Adrenal gland (tissue), 9 donors: ENCODE measurements at regions not wholly inside any gene's neighbourhood (a gene's known extent, or its start where the extent isn't known, plus 50 kb on each side); places are given as distances from the start of the nearest gene placed in this dataset.
"Not testable (repeated sequence)": the region's sequence is repeated elsewhere in the genome, so short reads cannot be mapped to it uniquely, and the experiment has no call there.

Source experiments
- DNase-seq, 7 donors: peaks; one replicate each; pipeline ENCODE4 v3.0.0-alpha.2; 2019 to 2020
- H3K27ac ChIP-seq, 5 donors: fragments of 200-600 bp; sonication (generic) in 4 of 5; 1 replicate in 3 of 5; 2 replicates in 2 of 5; pipeline versions ENCODE4 v1.5.1 to v1.8.0; 2016 to 2020; ENCODE audit warnings: mild to moderate bottlenecking in 1 of 5
- H3K27me3 ChIP-seq: fragments of 200-600 bp; 2 replicates; pipeline ENCODE4 v1.8.0; 2021
- H3K36me3 ChIP-seq, 2 donors: fragments of 200-600 bp; replicated peaks in 1 of 2; 1 replicate in 1 of 2; 2 replicates in 1 of 2; pipeline versions ENCODE4 v1.5.1 to v1.8.0; 2018 to 2022
- H3K4me1 ChIP-seq, 2 donors: fragments of 200-600 bp; replicated peaks in 1 of 2; 1 replicate in 1 of 2; 2 replicates in 1 of 2; pipeline versions ENCODE4 v1.5.1 to v1.8.0; 2018 to 2021
- H3K4me3 ChIP-seq, 4 donors: fragments of 200-600 bp; sonication (generic) in 3 of 4; one replicate each; pipeline ENCODE4 v1.5.1; 2016 to 2018
- H3K9me3 ChIP-seq, 3 donors: fragments of 200-600 bp; sonication (generic) in 1 of 3; replicated peaks in 1 of 3; 1 replicate in 2 of 3; 2 replicates in 1 of 3; pipeline versions ENCODE4 v1.5.1 to v1.8.0; 2016 to 2021
- CTCF ChIP-seq, 6 experiments: fragments of 450-650 bp in 4 of 6; fragments of 200-600 bp in 2 of 6; sonication (generic) in 1 of 6; IDR thresholded peaks; 1 replicate in 5 of 6; 2 replicates in 1 of 6; pipeline versions ENCODE4 v1.5.1 to v1.8.0; 2016 to 2021; ENCODE audit warnings: antibody characterized with exemption in 6 of 6, mild to moderate bottlenecking in 2 of 6, moderate library complexity in 1 of 6
- POLR2A ChIP-seq, 2 donors: fragments of 450-650 bp; IDR thresholded peaks; one replicate each; pipeline ENCODE4 v1.6.1; 2017; ENCODE audit warnings: antibody characterized with exemption in 2 of 2, mild to moderate bottlenecking in 2 of 2, moderate library complexity in 1 of 2
- WGBS, 4 donors: extraction: QIAGEN DNeasy Blood & Tissue Kit in 2 of 4; methylation state at CpG; one replicate each; pipeline versions ENCODE4 v1.1.5 to v1.1.7; 2013 to 2017; 5-methylcytosine and 5-hydroxymethylcytosine counted together
- intact Hi-C, 2 donors: fragments of 100-400 bp; cut with DNase I; formaldehyde crosslinking; loops; one replicate each; pipeline versions ENCODE4 v1.14.1 to v1.15.0; 2022 to 2023
- donor health status: healthy with polysubstance abuse.
- donor health status: Bipolar disorder and iron deficiency.
- donor health status: DM: yes; HTN: yes; CAD: no.
- donor health status: DM: no; HTN: no; CAD: no.
- donor health status: DM: no; HTN: no; CAD: no.

- TF ChIP-seq POLR2A (IDR thresholded peaks at IDR 0.05): no peak
- no peak for TF ChIP-seq CTCF (IDR thresholded peaks at IDR 0.05)
- H3K27ac ChIP-seq: no peak overlapping the region
- no peaks in the 10 kb centered on the region for H3K4me1 ChIP-seq
- H3K36me3 ChIP-seq: no peaks in the 10 kb centered on the region
- no peak for DNase-seq
- WGBS, 4 donors: 78 to 83% (median 80%) methylated on average over 10 of the region's 10 CpGs
- intact Hi-C loops: no loop called here
- no peaks in the 10 kb centered on the region for H3K9me3 ChIP-seq
- H3K27me3 ChIP-seq: no peaks in the 10 kb centered on the region
- no peak overlapping the region for H3K4me3 ChIP-seq
Observed at GRCh38 chr2:15823459-15824396, 116.6 kb upstream of the MYCN start.

GRCh38 chr2:15824467-15824866, 115.9 kb upstream of the MYCN start:
- intact Hi-C loops: not testable (repeated sequence)

GRCh38 chr2:15825276-15825980, 114.9 kb upstream of the MYCN start:
- no peaks in the 10 kb centered on the region for H3K9me3 ChIP-seq
- no peaks in the 10 kb centered on the region for H3K27me3 ChIP-seq
- H3K4me1 ChIP-seq: no peaks in the 10 kb centered on the region
- H3K4me3 ChIP-seq: no peak overlapping the region
- TF ChIP-seq CTCF (IDR thresholded peaks at IDR 0.05) (no peak), POLR2A (IDR thresholded peaks at IDR 0.05) (no peak)
- H3K36me3 ChIP-seq: no peaks in the 10 kb centered on the region
- DNase-seq: no peak
- no peak overlapping the region for H3K27ac ChIP-seq
- 77 to 90% (median 79%) methylated on average over 13 of the region's 13 CpGs for WGBS, 4 donors
- intact Hi-C loops: no loop called here

More at GRCh38 chr2:15824467-15824866, 115.9 kb upstream of the MYCN start:
- H3K9me3 ChIP-seq, H3K27me3 ChIP-seq, H3K27ac ChIP-seq, H3K36me3 ChIP-seq, H3K4me1 ChIP-seq, H3K4me3 ChIP-seq, DNase-seq: not testable (repeated sequence)
- WGBS, 4 donors: 71 to 82% (median 79%) methylated on average over 7 of the region's 7 CpGs

- Histone ChIP-seq H3K27me3 (no peaks in the 10 kb centered on the region), H3K4me1 (no peaks in the 10 kb centered on the region), H3K4me3 (no peak overlapping the region), H3K36me3 (no peaks in the 10 kb centered on the region), H3K27ac (no peak overlapping the region), H3K9me3 (no peaks in the 10 kb centered on the region)
- DNase-seq: no peak
- intact Hi-C loops: no loop called here
- WGBS, 4 donors: 66 to 83% (median 73%) methylated on average over 8 of the region's 8 CpGs
- TF ChIP-seq POLR2A (IDR thresholded peaks at IDR 0.05): no peak
- TF ChIP-seq CTCF (IDR thresholded peaks at IDR 0.05): no peak
Observed at GRCh38 chr2:15826273-15826717, 114.1 kb upstream of the MYCN start.
